GM18867 (cell line): ENCODE measurements at regions not wholly inside any gene's neighbourhood (a gene's known extent, or its start where the extent isn't known, plus 50 kb on each side); places are given as distances from the start of the nearest gene placed in this dataset.
A peak's percentile ranks its signal among the peaks of the same experiment; 100 is the strongest.

Experiments
- ATAC-seq: cut with Tn5 transposase; IDR thresholded peaks from one replicate; pipeline ENCODE4 v1.9.1; 2021; ENCODE audit warnings: mild to moderate bottlenecking, moderate library complexity; ENCODE audit not compliant: unreplicated experiment

- no peak for ATAC-seq
Observed at GRCh38 chr2:12928197-12928774, 211.6 kb downstream of the TRIB2 start.

GRCh38 chr2:12928775-12929401 lies 212.2 kb downstream of the TRIB2 start:
- no peak for ATAC-seq

- ATAC-seq, result no peak
Observed at GRCh38 chr2:12929758-12930157, 213.0 kb downstream of the TRIB2 start.

- no peak for ATAC-seq
Observed at GRCh38 chr2:12930391-12930790, 213.7 kb downstream of the TRIB2 start.

GRCh38 chr2:12931186-12931844 lies 214.6 kb downstream of the TRIB2 start:
- peak; percentile 58 for ATAC-seq

GRCh38 chr2:12932192-12932591 lies 215.5 kb downstream of the TRIB2 start:
- ATAC-seq, result no peak

GRCh38 chr2:12934146-12934756 lies 217.5 kb downstream of the TRIB2 start:
- ATAC-seq, result no peak

- ATAC-seq, result no peak
Observed at GRCh38 chr2:12935222-12935621, 218.5 kb downstream of the TRIB2 start.

- ATAC-seq, result no peak
Observed at GRCh38 chr2:12935796-12936195, 219.1 kb downstream of the TRIB2 start.

GRCh38 chr2:12941203-12941602 lies 224.5 kb downstream of the TRIB2 start:
- no peak for ATAC-seq

- ATAC-seq, result peak; percentile 19
Observed at GRCh38 chr2:12948231-12948960, 231.7 kb downstream of the TRIB2 start.

- peak; percentile 81 for ATAC-seq
Observed at GRCh38 chr2:12948961-12949353, 232.2 kb downstream of the TRIB2 start.

GRCh38 chr2:12949406-12949805 lies 232.7 kb downstream of the TRIB2 start:
- ATAC-seq, result no peak

GRCh38 chr2:12950174-12950573 lies 233.4 kb downstream of the TRIB2 start:
- no peak for ATAC-seq

GRCh38 chr2:12950957-12951656 lies 234.4 kb downstream of the TRIB2 start:
- no peak for ATAC-seq

GRCh38 chr2:12951657-12951973 lies 234.9 kb downstream of the TRIB2 start:
- ATAC-seq, result no peak

- no peak for ATAC-seq
Observed at GRCh38 chr2:12953596-12953995, 236.9 kb downstream of the TRIB2 start.

GRCh38 chr2:12955864-12956263 lies 239.1 kb downstream of the TRIB2 start:
- ATAC-seq, result no peak

- no peak for ATAC-seq
Observed at GRCh38 chr2:12957251-12957650, 240.5 kb downstream of the TRIB2 start.

GRCh38 chr2:12959935-12960334 lies 243.2 kb downstream of the TRIB2 start:
- no peak for ATAC-seq

- no peak for ATAC-seq
Observed at GRCh38 chr2:12960671-12961070, 243.9 kb downstream of the TRIB2 start.
